HUDEP-2 (cell line): ENCODE measurements at regions not wholly inside any gene's neighbourhood (a gene's known extent, or its start where the extent isn't known, plus 50 kb on each side); places are given as distances from the start of the nearest gene placed in this dataset.
"Not testable (repeated sequence)": the region's sequence is repeated elsewhere in the genome, so short reads cannot be mapped to it uniquely, and the experiment has no call there.

Experiments used
- DNase-seq, 76 experiments: peaks; one replicate each; lab custom pipeline; 2025; ENCODE audit not compliant: unreplicated experiment in 76 of 76; lab: John Stamatoyannopoulos, UW

- DNase-seq = no peak
Measured at GRCh38 chr4:12958436-12958835, 525.7 kb downstream of the RAB28 start.

GRCh38 chr4:12957108-12957507 is 527.0 kb downstream of the RAB28 start:
- DNase-seq = no peak

- no peak for DNase-seq
Measured at GRCh38 chr4:12956026-12956425, 528.1 kb downstream of the RAB28 start.

- DNase-seq = no peak
Measured at GRCh38 chr4:12949719-12950490, 534.2 kb downstream of the RAB28 start.

- DNase-seq = no peak
Measured at GRCh38 chr4:12943069-12943468, 541.1 kb downstream of the RAB28 start.

GRCh38 chr4:12933760-12934221 is 550.3 kb downstream of the RAB28 start:
- no peak for DNase-seq

GRCh38 chr4:12932203-12932788 is 551.8 kb downstream of the RAB28 start:
- no peak for DNase-seq

- no peak for DNase-seq
Measured at GRCh38 chr4:12929784-12930183, 554.4 kb downstream of the RAB28 start.

- no peak for DNase-seq
Measured at GRCh38 chr4:12928751-12929150, 555.4 kb downstream of the RAB28 start.

GRCh38 chr4:12926189-12927066 is 557.7 kb downstream of the RAB28 start:
- no peak for DNase-seq

GRCh38 chr4:12924728-12925320 is 559.3 kb downstream of the RAB28 start:
- no peak for DNase-seq

GRCh38 chr4:12924253-12924652 is 559.9 kb downstream of the RAB28 start:
- DNase-seq = no peak

GRCh38 chr4:12912896-12913418 is 571.2 kb downstream of the RAB28 start:
- no peak for DNase-seq

GRCh38 chr4:12911750-12912358 is 572.3 kb downstream of the RAB28 start:
- DNase-seq = no peak

- not testable (repeated sequence) for DNase-seq
Measured at GRCh38 chr4:12903640-12904039, 580.5 kb downstream of the RAB28 start.

GRCh38 chr4:12902735-12903134 is 581.4 kb downstream of the RAB28 start:
- no peak for DNase-seq

GRCh38 chr4:12897954-12898353 is 586.2 kb downstream of the RAB28 start:
- no peak for DNase-seq

GRCh38 chr4:12894062-12894461 is 590.1 kb downstream of the RAB28 start:
- no peak for DNase-seq

GRCh38 chr4:12889054-12889453 is 595.1 kb downstream of the RAB28 start:
- no peak for DNase-seq
